ENCODE measurements at regions not wholly inside any gene's neighbourhood (a gene's known extent, or its start where the extent isn't known, plus 50 kb on each side); places are given as distances from the start of the nearest gene placed in this dataset.
"Not testable (repeated sequence)": the region's sequence is repeated elsewhere in the genome, so short reads cannot be mapped to it uniquely, and the experiment has no call there.

GRCh38 chr7:145919712-145920111, 196.9 kb upstream of the CNTNAP2 start:
- no peak for DNase-seq (ENCODE audit: low spot score)

- no peak for DNase-seq (ENCODE audit: low spot score)
Measured at GRCh38 chr7:145916776-145917175, 199.8 kb upstream of the CNTNAP2 start.

GRCh38 chr7:145915679-145916078, 200.9 kb upstream of the CNTNAP2 start:
- DNase-seq (ENCODE audit: low spot score), result no peak

GRCh38 chr7:145909991-145910513, 206.5 kb upstream of the CNTNAP2 start:
- DNase-seq (ENCODE audit: low spot score), result no peak

- no peak for DNase-seq (ENCODE audit: low spot score)
Measured at GRCh38 chr7:145903658-145904057, 212.9 kb upstream of the CNTNAP2 start.

- no peak for DNase-seq (ENCODE audit: low spot score)
Measured at GRCh38 chr7:145902123-145902522, 214.5 kb upstream of the CNTNAP2 start.

- no peak for DNase-seq (ENCODE audit: low spot score)
Measured at GRCh38 chr7:145899938-145900337, 216.7 kb upstream of the CNTNAP2 start.

GRCh38 chr7:145893925-145894535, 222.6 kb upstream of the CNTNAP2 start:
- no peak for DNase-seq (ENCODE audit: low spot score)

GRCh38 chr7:145884716-145885514, 231.7 kb upstream of the CNTNAP2 start:
- DNase-seq (ENCODE audit: low spot score), result no peak

- DNase-seq (ENCODE audit: low spot score), result no peak
Measured at GRCh38 chr7:145876376-145876775, 240.2 kb upstream of the CNTNAP2 start.

- no peak for DNase-seq (ENCODE audit: low spot score)
Measured at GRCh38 chr7:145875267-145875666, 241.3 kb upstream of the CNTNAP2 start.

- no peak for DNase-seq (ENCODE audit: low spot score)
Measured at GRCh38 chr7:145868935-145869334, 247.7 kb upstream of the CNTNAP2 start.

- no peak for DNase-seq (ENCODE audit: low spot score)
Measured at GRCh38 chr7:145862212-145862611, 254.4 kb upstream of the CNTNAP2 start.

- DNase-seq (ENCODE audit: low spot score), result no peak
Measured at GRCh38 chr7:145860809-145861208, 255.8 kb upstream of the CNTNAP2 start.

- no peak for DNase-seq (ENCODE audit: low spot score)
Measured at GRCh38 chr7:145850636-145851035, 266.0 kb upstream of the CNTNAP2 start.

- peak; percentile 55 for DNase-seq (ENCODE audit: low spot score)
Measured at GRCh38 chr7:145848691-145849090, 267.9 kb upstream of the CNTNAP2 start.

GRCh38 chr7:145845345-145845744, 271.3 kb upstream of the CNTNAP2 start:
- no peak for DNase-seq (ENCODE audit: low spot score)

GRCh38 chr7:145839814-145840213, 276.8 kb upstream of the CNTNAP2 start:
- no peak for DNase-seq (ENCODE audit: low spot score)

GRCh38 chr7:145831616-145832206, 284.9 kb upstream of the CNTNAP2 start:
- DNase-seq (ENCODE audit: low spot score), result no peak

GRCh38 chr7:145817687-145818086, 298.9 kb upstream of the CNTNAP2 start:
- no peak for DNase-seq (ENCODE audit: low spot score)

- no peak for DNase-seq (ENCODE audit: low spot score)
Measured at GRCh38 chr7:145812218-145812617, 304.4 kb upstream of the CNTNAP2 start.

GRCh38 chr7:145805496-145805895, 311.1 kb upstream of the CNTNAP2 start:
- not testable (repeated sequence) for DNase-seq (ENCODE audit: low spot score)

- no peak for DNase-seq (ENCODE audit: low spot score)
Measured at GRCh38 chr7:145797507-145797906, 319.1 kb upstream of the CNTNAP2 start.

Data from ecto neural progenitor cell (in vitro differentiated cells).